ENCODE measurements at regions not wholly inside any gene's neighbourhood (a gene's known extent, or its start where the extent isn't known, plus 50 kb on each side); places are given as distances from the start of the nearest gene placed in this dataset.

DNA sequence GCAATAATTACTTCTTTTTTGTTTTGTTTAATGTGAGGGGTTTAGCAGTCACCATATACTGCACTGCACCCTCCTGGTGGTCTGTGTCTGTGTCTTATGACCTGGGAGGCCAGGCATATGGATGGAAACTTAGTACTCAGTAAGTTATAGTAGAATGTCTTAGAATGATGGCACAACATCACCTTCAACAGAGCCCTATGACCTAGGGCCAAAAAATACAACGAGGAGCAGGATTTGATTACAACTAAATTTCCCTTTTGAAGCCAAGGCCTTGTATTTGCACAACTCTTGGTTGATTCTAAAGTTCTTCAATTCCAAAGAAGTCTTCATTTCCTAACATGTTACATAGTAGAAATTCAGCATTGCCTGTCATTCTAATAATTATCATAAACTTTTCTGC, 422.1 kb upstream of the PIK3R1 start:
- TF ChIP-seq CTCF (IDR thresholded peaks at IDR 0.05) (no peak), POLR2A (IDR thresholded peaks at IDR 0.05) (no peak)
